Kidney epithelial cell (primary cell): ENCODE measurements at regions not wholly inside any gene's neighbourhood (a gene's known extent, or its start where the extent isn't known, plus 50 kb on each side); places are given as distances from the start of the nearest gene placed in this dataset.

Source experiments
- DNase-seq: peaks from one replicate; pipeline ENCODE4 v3.0.0-alpha.2; 2010; ENCODE audit warnings: low read depth
- H3K27me3 ChIP-seq: 2 replicates; pipeline ENCODE4 v1.6.0; 2011; ENCODE audit warnings: low read length; ENCODE audit not compliant: control insufficient read depth, insufficient read depth
- H3K36me3 ChIP-seq: 2 replicates; pipeline ENCODE4 v1.5.1; 2011; ENCODE audit warnings: low read length; ENCODE audit not compliant: control insufficient read depth, insufficient read depth
- H3K4me3 ChIP-seq: 2 replicates; pipeline ENCODE4 v1.5.1; 2011; ENCODE audit warnings: low read depth, mild to moderate bottlenecking, control low read depth, low read length
- CTCF ChIP-seq: IDR thresholded peaks from 2 replicates; pipeline ENCODE4 v1.5.1; 2011; ENCODE audit warnings: mild to moderate bottlenecking, moderate library complexity, low read length, control low read depth, inconsistent platforms; ENCODE audit not compliant: insufficient read depth, poor library complexity, severe bottlenecking

- no peak for DNase-seq
- H3K4me3 ChIP-seq = no peak overlapping the region
- TF ChIP-seq CTCF = no peak
- no peaks in the 10 kb centered on the region for H3K27me3 ChIP-seq
- H3K36me3 ChIP-seq = no peaks in the 10 kb centered on the region
Observed at GRCh38 chr15:95558131-95558530, 772.4 kb upstream of the NR2F2 start.

GRCh38 chr15:95558916-95559315 lies 771.6 kb upstream of the NR2F2 start:
- no peak for DNase-seq
- TF ChIP-seq CTCF = no peak
- no peaks in the 10 kb centered on the region for H3K36me3 ChIP-seq
- no peak overlapping the region for H3K4me3 ChIP-seq
- H3K27me3 ChIP-seq = no peaks in the 10 kb centered on the region

DNA sequence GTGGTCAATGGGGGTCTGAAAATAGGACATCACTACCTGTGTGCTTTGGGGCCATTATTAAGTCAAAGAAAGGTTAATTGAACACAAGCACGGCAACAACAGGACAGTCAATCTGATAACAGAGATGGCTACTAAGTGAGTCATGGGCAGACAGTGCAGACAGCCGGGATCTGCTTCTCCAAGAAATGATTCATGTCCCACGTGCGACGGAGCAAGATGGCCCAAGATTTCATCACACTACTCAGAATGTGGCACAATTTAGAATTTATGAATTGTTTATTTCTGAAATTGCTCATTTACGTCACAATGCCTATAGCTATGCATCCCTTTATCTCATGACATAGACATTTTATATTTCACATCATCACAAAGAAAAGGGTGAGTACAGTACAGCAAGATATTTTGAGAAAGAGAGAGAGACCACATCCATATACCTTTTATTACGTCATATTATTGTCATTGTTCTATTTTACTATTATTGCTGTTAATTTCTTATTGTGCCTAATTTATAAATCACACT lies 770.6 kb upstream of the NR2F2 start:
- no peak overlapping the region for H3K4me3 ChIP-seq
- no peaks in the 10 kb centered on the region for H3K27me3 ChIP-seq
- TF ChIP-seq CTCF = no peak
- DNase-seq = peak; percentile 79
- no peaks in the 10 kb centered on the region for H3K36me3 ChIP-seq

- no peak for DNase-seq
- Histone ChIP-seq H3K4me3 (no peak overlapping the region), H3K36me3 (no peaks in the 10 kb centered on the region), H3K27me3 (no peaks in the 10 kb centered on the region)
- no peak for TF ChIP-seq CTCF
Observed at GRCh38 chr15:95561463-95561862, 769.0 kb upstream of the NR2F2 start.

GRCh38 chr15:95563634-95564033 lies 766.9 kb upstream of the NR2F2 start:
- DNase-seq = no peak
- Histone ChIP-seq H3K4me3 (no peak overlapping the region), H3K36me3 (no peaks in the 10 kb centered on the region), H3K27me3 (no peaks in the 10 kb centered on the region)
- TF ChIP-seq CTCF = no peak

DNA sequence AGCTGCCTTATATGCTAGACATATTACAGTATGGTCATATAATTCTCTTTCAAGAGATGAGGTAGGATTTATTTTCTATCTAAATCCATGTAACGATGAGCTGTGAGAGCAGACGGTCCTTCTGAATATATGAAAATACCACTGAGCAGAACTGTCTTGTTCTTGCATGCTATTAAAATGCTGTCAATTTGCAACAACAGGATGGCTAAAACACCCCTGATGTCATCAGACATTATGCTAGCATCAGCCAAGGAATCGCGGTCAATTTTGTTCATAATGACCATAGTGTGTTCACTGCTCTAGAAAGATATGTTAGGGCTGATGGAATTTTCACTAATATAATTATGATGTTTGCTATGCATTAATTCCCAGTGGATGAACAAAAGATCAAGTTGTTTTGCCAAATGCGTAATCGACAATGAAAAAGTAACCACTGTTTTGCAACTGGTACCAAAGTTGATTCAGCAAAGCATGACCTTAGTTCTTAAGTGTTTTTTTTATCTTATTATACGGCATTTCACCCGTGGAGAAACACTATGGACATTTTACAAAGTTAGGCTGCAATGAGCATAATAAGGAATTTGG lies 765.4 kb upstream of the NR2F2 start:
- H3K36me3 ChIP-seq = no peaks in the 10 kb centered on the region
- H3K27me3 ChIP-seq = no peaks in the 10 kb centered on the region
- no peak for TF ChIP-seq CTCF
- H3K4me3 ChIP-seq = no peak overlapping the region
- DNase-seq = no peak
